ENCODE measurements at regions not wholly inside any gene's neighbourhood (a gene's known extent, or its start where the extent isn't known, plus 50 kb on each side); places are given as distances from the start of the nearest gene placed in this dataset.

GRCh38 chr2:16718576-16719484 is 53.2 kb upstream of the CYRIA start:
- no peak overlapping the region for H3K4me3 ChIP-seq (ENCODE audit: low read depth, low read length)
- DNase-seq (ENCODE audit: low read depth), result no peak
- TF ChIP-seq, protein P1, sequence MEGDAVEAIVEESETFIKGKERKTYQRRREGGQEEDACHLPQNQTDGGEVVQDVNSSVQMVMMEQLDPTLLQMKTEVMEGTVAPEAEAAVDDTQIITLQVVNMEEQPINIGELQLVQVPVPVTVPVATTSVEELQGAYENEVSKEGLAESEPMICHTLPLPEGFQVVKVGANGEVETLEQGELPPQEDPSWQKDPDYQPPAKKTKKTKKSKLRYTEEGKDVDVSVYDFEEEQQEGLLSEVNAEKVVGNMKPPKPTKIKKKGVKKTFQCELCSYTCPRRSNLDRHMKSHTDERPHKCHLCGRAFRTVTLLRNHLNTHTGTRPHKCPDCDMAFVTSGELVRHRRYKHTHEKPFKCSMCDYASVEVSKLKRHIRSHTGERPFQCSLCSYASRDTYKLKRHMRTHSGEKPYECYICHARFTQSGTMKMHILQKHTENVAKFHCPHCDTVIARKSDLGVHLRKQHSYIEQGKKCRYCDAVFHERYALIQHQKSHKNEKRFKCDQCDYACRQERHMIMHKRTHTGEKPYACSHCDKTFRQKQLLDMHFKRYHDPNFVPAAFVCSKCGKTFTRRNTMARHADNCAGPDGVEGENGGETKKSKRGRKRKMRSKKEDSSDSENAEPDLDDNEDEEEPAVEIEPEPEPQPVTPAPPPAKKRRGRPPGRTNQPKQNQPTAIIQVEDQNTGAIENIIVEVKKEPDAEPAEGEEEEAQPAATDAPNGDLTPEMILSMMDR (IDR thresholded peaks at IDR 0.05; ENCODE audit: control insufficient read depth, extremely low read depth, insufficient read depth), result no peak

DNA sequence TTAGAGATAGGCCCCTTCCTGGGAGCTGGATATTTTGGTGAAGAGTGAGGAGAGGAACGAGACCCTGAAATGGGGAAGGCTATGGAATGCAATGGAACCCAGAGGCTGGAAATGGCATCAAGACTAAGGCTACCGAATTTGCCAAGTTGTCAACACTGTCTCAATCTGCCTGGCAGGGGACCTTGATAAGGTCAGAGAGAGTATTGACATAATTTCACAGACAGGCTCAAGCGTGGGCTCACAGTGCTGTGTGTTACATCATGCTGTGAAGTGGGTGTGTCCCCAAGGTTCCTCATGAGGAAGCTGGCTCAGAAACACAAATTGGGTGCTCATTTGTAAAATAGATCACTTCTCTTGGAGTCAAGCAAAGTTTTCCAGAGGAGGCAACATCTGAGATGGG is 51.8 kb upstream of the CYRIA start:
- TF ChIP-seq, protein P1 (IDR thresholded peaks at IDR 0.05; ENCODE audit: control insufficient read depth, extremely low read depth, insufficient read depth), result no peak
- no peak for DNase-seq (ENCODE audit: low read depth)
- H3K4me3 ChIP-seq (ENCODE audit: low read depth, low read length), result no peak overlapping the region

DNA sequence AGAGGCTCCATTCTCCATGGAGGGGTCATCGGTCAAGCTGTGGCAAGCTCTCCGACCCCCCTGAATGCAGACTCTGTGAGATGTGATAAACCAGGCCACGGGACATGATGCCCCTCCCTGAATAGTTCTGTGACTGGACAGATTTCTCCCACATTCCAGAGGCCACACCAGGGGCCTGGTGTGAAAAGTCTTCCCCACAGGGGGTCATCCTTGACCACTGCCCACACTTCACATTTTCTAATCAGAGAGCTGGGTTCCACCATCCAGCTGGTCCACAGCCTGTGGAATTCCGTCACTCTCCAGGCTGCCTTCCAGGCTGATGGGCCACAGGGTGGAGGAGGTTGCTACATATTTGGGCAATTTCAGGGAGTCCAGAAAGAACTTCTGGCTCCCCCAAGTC is 51.3 kb upstream of the CYRIA start:
- H3K4me3 ChIP-seq (ENCODE audit: low read depth, low read length), result no peak overlapping the region
- TF ChIP-seq, protein P1 (IDR thresholded peaks at IDR 0.05; ENCODE audit: control insufficient read depth, extremely low read depth, insufficient read depth), result no peak
- no peak for DNase-seq (ENCODE audit: low read depth)

GRCh38 chr2:16716024-16716423 is 50.4 kb upstream of the CYRIA start:
- TF ChIP-seq, protein P1 (IDR thresholded peaks at IDR 0.05; ENCODE audit: control insufficient read depth, extremely low read depth, insufficient read depth), result no peak
- no peak for DNase-seq (ENCODE audit: low read depth)
- H3K4me3 ChIP-seq (ENCODE audit: low read depth, low read length), result no peak overlapping the region

Data from LNCaP clone FGC (cell line).